ENCODE measurements at regions not wholly inside any gene's neighbourhood (a gene's known extent, or its start where the extent isn't known, plus 50 kb on each side); places are given as distances from the start of the nearest gene placed in this dataset.
"Not testable (repeated sequence)": the region's sequence is repeated elsewhere in the genome, so short reads cannot be mapped to it uniquely, and the experiment has no call there.

GRCh38 chr5:136750224-136750862 lies 385.0 kb upstream of the TRPC7 start:
- Histone ChIP-seq H3K36me3 (ENCODE audit: insufficient read depth in 1 of 2, low read depth in 1 of 2) (no peaks in the 10 kb centered on the region), H3K4me1 (no peaks in the 10 kb centered on the region), H3K27me3 (ENCODE audit: insufficient read depth in 3 of 3, low read length in 2 of 3) (no peaks in the 10 kb centered on the region), H3K4me3 (no peak overlapping the region), H3K9me3 (no peaks in the 10 kb centered on the region), H3K27ac (no peak overlapping the region)
- WGBS, 3 donors = 56 to 62% (median 62%) methylated on average over 5 of the region's 5 CpGs
- ATAC-seq (no peak), DNase-seq (no peak)
- intact Hi-C loops (cut with DNase I) = no loop called here
- no peak for TF ChIP-seq CTCF (IDR thresholded peaks at IDR 0.05)

- no peaks in the 10 kb centered on the region for H3K27me3 ChIP-seq (ENCODE audit: insufficient read depth in 3 of 3, low read length in 2 of 3)
- DNase-seq = no peak
- TF ChIP-seq CTCF (IDR thresholded peaks at IDR 0.05) = no peak
- no peak overlapping the region for H3K4me3 ChIP-seq
- H3K4me1 ChIP-seq = no peaks in the 10 kb centered on the region
- H3K27ac ChIP-seq = no peak overlapping the region
- H3K9me3 ChIP-seq = no peaks in the 10 kb centered on the region
- no peak for ATAC-seq
- intact Hi-C loops (cut with DNase I) = no loop called here
- no peaks in the 10 kb centered on the region for H3K36me3 ChIP-seq (ENCODE audit: insufficient read depth in 1 of 2, low read depth in 1 of 2)
- WGBS, 3 donors = 86 to 95% (median 94%) methylated on average over 1 of the region's 1 CpG
Measured at GRCh38 chr5:136749016-136749415, 383.7 kb upstream of the TRPC7 start.

DNA sequence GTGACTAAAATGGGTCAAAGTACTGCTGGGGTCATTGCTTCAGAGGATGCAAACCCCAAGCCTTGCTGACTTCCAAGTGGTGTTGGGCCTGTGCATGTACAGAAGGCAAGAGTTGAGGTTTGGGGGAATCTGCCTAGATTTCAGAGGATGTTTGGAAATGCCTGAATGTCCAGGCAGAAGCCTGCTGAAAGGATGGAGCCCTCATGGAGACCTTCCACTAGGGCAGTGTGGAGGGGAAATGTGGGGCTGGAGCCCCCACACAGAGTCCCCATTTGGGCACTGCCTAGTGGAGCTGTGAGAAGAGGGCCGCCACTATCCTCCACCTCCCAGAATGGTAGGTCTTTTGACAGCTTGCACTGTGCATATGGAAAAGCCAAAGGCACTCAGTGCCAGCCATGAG lies 377.7 kb upstream of the TRPC7 start:
- ATAC-seq = no peak
- Histone ChIP-seq H3K9me3 (no peaks in the 10 kb centered on the region), H3K4me1 (no peaks in the 10 kb centered on the region), H3K36me3 (ENCODE audit: insufficient read depth in 1 of 2, low read depth in 1 of 2) (no peaks in the 10 kb centered on the region), H3K4me3 (no peak overlapping the region), H3K27me3 (ENCODE audit: insufficient read depth in 3 of 3, low read length in 2 of 3) (peaks cover 0 to 3% (median 0%) of the 10 kb centered on the region in 3 donors), H3K27ac (no peak overlapping the region)
- no peak for DNase-seq
- intact Hi-C loops (cut with DNase I) = no loop called here
- WGBS, 3 donors = 83 to 90% (median 83%) methylated on average over 1 of the region's 1 CpG
- no peak for TF ChIP-seq CTCF (IDR thresholded peaks at IDR 0.05)

DNA sequence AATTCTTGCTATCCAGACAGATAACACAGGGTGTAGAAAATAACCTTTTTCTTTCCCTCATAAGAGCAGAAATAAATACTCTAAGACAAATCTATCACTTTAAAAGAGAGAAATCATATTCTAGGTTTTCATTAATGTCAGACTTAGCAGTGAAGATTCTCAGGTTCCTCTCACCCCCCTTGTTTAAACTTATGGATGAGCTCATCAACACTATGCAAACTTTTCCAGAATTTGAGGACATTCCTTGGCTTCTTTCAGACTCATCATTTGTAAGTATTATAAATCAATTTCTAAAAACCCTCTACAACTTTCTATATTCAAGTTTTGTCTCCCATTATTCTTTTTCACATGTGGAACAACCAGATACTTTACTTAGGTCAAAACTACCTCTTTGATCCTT lies 374.9 kb upstream of the TRPC7 start:
- ATAC-seq = no peak
- Histone ChIP-seq H3K27me3 (ENCODE audit: insufficient read depth in 3 of 3, low read length in 2 of 3) (peaks cover 0 to 3% (median 0%) of the 10 kb centered on the region in 3 donors), H3K4me1 (no peaks in the 10 kb centered on the region), H3K4me3 (no peak overlapping the region), H3K27ac (no peak overlapping the region), H3K36me3 (ENCODE audit: insufficient read depth in 1 of 2, low read depth in 1 of 2) (no peaks in the 10 kb centered on the region), H3K9me3 (no peaks in the 10 kb centered on the region)
- no peak for DNase-seq
- intact Hi-C loops (cut with DNase I) = no loop called here
- no peak for TF ChIP-seq CTCF (IDR thresholded peaks at IDR 0.05)

DNA sequence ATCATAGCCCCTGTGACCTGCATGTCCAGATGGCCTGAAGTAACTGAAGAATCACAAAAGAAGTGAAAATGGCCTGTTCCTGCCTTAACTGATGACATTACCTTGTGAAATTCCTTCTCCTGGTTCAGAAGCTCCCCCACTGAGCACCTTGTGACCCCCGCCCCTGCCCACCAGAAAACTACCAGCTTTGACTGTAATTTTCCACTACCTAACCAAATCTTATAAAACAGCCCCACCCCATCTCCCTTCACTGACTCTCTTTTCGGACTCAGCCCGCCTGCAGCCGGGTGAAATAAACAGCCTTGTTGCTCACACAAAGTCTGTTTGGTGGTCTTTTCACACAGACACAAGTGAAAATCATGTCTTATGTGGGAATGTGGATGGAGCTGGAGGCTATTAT lies 373.9 kb upstream of the TRPC7 start:
- H3K9me3 ChIP-seq; H3K36me3 ChIP-seq (ENCODE audit: insufficient read depth in 1 of 2, low read depth in 1 of 2); intact Hi-C loops (cut with DNase I); ATAC-seq; DNase-seq; H3K27me3 ChIP-seq (ENCODE audit: insufficient read depth in 3 of 3, low read length in 2 of 3); H3K4me3 ChIP-seq; H3K27ac ChIP-seq; H3K4me1 ChIP-seq: not testable (repeated sequence)
- WGBS, 3 donors = 55 to 66% (median 57%) methylated on average over 4 of the region's 4 CpGs
